HG03095 (cell line): ENCODE measurements at regions not wholly inside any gene's neighbourhood (a gene's known extent, or its start where the extent isn't known, plus 50 kb on each side); places are given as distances from the start of the nearest gene placed in this dataset.
"Not testable (repeated sequence)": the region's sequence is repeated elsewhere in the genome, so short reads cannot be mapped to it uniquely, and the experiment has no call there.

Experiments used
- ATAC-seq: cut with Tn5 transposase; IDR thresholded peaks from one replicate; pipeline ENCODE4 v1.9.1; 2021; ENCODE audit warnings: moderate library complexity; ENCODE audit not compliant: unreplicated experiment

DNA sequence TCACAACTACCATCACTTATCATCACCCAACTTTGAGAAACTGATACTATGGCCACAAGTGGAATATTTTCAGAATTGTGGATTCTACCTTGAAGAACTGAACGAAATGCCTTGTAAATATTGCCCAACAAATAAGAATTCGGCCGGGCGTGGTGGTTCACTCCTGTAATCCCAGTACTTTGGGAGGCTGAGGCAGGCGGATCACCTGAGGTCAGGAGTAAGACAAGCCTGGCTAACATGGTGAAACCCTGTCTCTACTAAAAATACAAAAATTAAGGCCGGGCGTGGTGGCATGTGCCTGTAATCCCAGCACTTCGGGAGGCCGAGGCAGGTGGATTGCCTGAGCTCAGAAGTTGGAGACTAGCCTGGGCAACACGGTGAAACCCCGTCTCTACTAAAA, 862.7 kb downstream of the ZPLD1 start:
- not testable (repeated sequence) for ATAC-seq

DNA sequence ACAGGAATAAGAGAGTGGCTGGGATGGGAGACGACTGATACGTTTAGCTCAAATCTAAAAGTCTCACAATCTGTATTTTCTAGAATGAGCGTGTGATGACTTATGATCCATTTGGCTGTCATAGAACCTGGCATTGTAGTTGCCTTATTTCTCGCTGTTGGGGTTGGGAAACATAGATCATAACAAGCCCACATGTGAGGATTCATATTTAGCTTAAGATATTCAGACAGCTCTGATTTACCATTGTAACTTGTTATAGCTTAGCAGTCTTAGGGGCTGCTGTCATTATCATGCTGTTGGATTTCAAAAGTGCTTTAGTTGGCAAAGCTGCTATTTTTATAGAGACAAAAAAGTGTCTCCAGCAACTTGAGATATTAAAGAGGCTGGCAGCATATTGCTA, 871.3 kb downstream of the ZPLD1 start:
- ATAC-seq, result no peak

DNA sequence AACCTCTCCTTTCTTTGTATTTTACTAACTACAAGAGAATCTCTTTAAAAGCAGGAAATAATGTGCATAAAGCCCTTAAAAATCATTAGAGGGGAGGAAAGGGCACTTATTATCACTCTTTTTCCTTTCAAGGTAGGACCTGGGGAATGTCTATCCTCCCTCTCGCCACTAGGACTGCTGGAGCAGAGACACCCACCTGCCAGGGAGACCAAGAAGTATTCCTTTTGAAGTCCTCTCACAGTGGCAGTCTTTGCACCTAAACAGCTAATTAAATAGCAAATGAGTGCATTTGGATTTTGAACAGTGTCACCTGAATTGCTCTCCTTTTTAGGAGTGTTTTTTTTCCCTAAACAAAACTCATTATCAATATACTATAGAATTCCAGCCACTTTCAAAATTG, 874.1 kb downstream of the ZPLD1 start:
- ATAC-seq, result no peak

DNA sequence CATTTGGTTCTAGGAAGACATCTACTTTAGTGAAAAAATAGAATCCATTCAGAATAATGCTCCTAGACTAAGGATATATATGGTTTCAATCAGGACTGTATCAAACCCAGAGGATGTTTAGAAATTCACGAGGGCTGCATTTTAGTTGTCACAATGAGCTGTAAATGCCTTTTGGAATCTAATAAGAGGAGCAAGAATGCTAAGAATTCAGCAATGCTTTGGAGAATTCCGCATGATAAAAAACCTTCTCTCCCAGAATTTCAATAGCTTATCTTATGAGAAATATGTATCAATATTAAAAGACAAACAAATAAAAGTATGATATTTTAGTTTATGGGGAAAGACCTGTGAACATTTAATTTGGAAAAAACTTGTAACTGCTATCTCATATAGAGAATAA, 885.1 kb downstream of the ZPLD1 start:
- ATAC-seq, result no peak

DNA sequence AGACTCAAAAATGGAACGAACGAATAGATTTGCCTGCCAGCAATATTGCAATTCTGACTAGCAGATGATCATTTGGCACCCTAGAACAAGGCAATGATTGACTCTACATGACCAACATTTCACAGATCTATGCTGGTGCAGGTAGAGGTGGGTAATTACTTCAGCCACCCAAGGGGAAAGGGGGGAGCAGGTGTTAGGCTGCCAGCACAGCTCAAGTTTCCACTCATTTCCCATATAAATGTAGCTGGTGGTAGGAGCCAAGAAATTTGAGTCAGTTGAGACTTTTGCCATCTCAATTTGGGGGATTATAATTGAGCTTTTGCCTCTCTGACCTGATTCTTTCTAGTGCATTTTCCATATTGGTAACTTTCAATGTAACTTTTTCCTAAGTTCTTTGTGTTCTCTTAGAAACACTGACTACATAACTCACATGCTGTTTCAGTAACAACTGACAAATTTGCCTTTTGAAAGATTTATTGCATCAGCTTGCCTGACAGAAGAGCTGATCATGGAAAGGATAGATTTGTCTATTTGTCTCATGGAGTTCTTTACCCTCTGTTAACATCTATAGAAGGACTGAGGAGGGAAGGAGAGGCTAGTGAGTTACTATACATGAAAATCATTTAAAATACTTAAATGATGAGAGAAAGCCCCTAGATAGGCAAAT, 902.5 kb downstream of the ZPLD1 start:
- ATAC-seq, result no peak

DNA sequence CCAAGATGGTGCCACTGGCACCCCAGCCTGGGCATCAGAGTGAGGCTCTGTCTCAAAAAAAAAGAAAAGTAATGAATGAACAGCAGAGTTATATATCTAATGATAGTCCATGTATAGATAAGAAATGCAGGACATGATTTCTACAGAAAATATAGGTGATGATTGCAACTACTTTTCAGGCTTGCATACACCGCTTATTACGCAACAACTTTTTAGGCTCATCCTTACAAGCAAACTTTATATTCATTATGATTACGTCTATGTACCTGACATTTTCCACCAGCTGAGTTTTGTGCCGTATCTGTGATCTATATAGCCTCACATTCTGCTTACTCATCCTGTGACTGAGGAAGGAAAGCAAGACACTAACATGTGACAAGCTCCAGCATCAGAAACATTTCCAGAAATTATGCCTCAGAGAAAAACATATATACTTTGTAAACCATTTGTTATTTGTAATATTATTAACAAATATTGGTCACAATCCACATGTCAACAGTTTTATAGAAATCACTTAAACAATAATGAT, 906.3 kb downstream of the ZPLD1 start:
- ATAC-seq, result no peak

DNA sequence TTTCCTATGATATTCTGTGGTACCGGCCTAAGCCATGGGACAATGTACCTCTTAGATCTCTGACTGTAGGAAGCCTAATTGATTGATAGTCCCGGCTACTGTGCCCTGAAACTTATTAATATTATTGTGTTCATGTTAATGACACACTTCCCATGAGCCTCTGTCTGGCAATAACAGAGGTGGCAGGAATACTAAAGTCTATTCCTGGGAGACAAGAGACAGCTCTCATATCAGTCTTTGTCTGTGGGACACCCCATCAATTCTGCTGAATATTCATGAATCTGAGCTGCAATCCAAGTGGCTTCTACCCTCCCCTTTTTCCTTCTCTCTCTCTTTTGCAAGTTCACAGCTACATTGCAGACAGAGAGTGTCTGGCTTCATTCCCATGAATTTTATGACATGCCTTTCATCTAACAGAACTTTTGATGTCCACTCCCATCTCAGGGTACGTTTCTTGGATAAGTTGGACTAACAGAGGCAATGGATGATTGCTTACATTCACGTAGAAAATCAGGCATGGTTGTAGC, 907.5 kb downstream of the ZPLD1 start:
- no peak for ATAC-seq

DNA sequence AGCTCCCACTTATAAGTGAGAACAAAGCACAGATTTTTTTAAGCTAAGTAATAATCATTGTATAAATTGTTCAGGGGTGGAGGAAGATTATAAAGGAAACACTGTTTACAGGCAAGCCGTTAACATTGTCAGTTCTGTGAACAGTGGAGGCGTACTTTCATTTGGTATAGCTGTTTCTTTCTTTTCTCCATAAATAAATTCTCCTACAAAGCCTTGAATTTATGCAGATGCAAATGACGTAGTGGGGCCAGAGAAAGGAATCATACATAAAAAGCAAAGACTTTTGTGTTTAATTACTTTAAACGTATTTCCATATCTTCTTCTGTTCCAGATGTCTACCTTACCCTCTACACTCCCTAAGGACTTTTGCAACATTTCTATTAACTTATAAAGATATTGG, 914.9 kb downstream of the ZPLD1 start:
- no peak for ATAC-seq

DNA sequence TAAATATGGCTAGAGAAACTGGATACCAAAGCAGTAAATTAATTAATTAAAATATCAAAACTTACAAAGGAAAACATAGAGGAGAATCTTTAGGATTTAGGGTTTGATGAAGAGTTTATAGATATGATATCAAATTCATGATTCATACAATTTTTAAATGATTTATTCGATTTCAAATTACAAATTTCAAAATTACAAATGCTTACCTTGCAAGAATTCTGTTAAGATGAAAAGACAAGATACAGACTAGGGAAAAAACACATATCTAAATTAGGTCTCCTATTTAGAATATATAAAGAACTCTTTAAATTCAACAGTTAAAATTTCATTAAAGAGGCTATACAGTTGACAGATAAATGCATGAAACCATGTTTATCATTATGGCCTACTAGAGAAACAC, 930.7 kb downstream of the ZPLD1 start:
- no peak for ATAC-seq

DNA sequence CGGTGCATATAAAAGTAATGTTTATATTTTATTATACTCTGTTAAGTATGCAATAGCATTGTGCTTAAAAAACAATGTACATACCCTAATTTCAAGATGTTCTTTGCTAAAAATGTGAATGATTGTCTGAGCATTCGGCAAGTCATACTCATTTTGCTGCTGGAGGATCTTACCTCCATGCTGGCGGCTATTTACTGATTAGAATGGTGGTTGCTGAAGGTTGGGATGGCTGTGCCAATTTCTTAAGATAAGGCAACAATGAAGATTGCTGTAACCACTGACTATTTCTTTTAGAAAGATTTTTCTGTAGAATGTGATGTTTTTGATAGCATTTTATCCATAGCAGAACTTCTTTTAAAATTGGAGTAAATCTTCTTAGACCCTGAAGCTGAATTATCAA, 932.7 kb downstream of the ZPLD1 start:
- no peak for ATAC-seq

DNA sequence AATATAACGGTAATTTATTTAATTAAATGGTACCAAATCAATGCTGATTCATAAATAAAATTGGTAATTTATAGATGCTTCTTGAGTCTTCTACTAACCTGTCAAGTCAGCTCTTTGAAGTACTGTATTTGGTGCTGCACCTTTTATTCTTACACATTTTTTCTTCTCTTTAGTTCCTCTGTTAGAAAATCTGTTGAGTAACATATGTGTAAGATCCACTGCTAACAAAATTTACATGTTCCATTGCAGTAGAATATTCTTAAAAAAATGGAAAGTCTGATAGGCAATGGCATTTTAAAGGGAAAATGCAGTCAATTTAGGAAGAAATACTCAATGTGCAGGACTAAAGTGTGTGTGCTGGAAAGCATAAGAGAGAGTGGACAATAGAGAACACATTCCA, 936.6 kb downstream of the ZPLD1 start:
- no peak for ATAC-seq

DNA sequence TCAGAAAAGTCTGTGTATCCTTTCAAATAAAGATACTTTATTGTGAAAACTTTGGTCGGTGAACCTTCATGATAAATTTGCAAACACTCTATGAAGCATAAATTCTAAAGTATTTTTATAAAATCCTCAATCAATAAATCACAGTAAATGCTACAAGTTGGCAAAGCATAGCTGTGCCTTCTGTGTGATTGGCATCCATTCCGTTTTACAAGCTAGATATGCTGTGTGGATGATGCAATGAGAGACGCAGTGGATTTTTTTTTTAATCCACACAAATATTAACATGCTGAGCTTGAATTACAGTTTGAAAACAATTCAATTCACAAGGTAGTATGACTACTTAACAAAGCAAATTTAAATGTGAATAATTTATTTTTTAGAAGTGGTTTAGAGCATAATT, 937.2 kb downstream of the ZPLD1 start:
- ATAC-seq, result no peak

DNA sequence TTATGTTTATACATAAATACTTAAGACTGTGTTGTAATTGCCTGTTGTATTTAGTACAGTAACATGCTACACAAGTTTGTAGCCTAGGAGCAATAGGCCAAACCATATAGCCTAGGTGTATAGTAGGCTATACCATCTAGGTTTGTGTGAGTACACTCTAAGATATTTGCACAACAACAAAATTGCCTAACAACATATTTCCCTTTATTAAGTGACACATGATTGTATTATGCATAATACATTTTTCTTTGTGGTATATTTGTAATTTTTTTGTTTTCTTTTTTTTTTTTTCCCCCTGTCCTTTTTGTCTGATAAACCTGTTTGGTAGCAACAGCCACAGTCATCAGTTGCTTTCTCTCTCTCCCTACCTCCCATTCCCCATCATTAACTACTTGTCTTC, 945.6 kb downstream of the ZPLD1 start:
- no peak for ATAC-seq

DNA sequence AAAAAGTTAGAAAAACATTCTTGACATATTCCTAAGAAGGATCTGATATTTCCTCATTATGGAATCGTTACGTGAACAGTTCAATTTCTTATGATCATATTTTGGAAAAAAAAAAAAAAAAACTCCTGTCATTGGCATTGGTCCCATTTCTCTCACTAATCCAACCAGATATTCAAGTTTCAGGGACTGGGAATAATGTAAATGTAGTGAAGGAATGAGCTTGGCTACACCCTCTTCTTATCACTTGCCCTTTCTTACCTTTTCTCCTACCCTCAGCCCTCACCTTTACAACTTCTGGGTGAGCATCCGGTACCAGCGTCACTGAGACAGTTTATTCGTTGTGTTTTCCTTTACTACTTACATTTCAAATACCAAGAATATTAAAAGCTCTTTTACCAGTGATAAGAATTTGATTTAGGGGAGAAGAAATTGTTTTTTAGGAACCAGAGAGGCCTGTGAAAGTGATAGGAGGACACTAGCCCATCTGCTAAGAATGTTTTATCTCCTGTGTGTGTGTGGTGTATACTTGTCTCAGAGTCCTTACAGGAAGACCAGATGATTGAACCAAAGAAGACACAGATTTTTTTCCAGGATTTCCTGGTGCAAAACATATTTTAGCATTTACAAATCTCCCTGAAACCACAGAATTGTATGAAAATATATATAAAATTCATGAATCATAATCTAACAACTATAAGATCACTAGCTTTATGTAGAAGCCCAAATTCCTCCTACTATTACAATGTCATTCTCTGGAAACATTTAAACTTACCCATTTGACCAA, 946.7 kb downstream of the ZPLD1 start:
- ATAC-seq, result no peak

DNA sequence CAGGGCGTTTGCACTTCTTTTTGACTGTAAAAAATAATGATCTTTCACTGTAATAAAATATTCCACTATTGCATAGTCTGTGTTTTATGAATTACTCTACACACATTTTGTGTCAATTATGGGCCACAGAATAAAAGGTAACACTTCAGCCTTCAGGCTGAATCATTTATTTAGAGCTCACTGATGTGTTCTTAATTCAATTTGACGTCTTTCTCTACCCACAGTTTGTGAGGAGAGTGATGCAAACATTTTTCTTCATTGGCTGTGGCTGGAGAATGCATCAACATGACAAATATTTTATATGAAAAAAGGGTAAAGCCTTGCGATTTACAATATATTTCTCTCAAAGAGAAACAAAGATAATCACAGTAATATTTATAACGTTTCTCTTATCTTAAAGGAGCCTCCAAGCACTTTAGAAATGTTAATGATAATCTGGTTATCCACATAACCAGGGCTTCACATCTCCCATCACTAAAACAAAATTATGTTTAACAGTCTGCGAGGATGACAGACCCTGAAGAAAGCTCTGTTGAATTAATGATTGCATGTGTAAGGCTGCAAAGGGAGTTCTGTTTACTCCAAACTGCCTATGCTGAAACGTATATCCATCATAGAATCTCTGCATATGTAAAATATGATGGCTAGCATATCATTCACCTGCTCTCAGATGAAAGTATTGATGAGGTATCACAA, 951.3 kb downstream of the ZPLD1 start:
- no peak for ATAC-seq

DNA sequence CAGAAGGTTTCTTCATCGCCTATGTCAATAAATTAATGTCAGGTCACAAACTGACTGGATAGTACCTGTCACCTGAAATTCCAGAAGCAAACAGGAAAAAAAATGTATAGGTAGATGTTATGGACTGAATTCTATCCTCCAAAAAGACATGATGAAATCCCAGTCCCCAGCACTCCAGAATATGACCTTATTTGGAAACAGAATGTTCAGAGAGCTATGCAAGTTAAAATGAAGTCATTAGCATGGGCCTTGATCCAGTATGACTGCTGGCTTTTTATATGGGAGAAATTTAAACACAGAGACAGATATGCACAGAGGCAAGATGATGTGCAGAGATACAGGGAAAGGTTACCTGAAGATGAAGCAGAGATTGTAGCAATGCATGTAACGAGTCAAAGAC, 953.4 kb downstream of the ZPLD1 start:
- ATAC-seq, result no peak

DNA sequence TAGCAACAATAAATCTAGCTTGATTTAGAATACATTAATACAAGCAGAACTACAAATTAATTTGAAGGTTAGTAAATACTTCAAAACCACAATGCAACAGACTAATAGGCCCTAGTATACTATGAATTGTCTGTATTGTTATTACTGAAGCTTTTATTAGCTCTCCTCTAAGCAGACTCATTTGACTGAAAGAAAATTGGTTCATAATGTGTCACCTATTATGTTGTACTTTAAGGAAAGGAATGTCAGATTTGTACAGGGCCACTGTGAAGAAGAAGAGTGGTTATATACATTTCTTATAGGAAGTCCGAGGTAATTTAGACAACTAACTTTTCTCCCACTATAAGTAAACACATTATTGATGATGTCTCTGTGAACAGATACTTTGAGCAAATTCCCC, 954.5 kb downstream of the ZPLD1 start:
- no peak for ATAC-seq

DNA sequence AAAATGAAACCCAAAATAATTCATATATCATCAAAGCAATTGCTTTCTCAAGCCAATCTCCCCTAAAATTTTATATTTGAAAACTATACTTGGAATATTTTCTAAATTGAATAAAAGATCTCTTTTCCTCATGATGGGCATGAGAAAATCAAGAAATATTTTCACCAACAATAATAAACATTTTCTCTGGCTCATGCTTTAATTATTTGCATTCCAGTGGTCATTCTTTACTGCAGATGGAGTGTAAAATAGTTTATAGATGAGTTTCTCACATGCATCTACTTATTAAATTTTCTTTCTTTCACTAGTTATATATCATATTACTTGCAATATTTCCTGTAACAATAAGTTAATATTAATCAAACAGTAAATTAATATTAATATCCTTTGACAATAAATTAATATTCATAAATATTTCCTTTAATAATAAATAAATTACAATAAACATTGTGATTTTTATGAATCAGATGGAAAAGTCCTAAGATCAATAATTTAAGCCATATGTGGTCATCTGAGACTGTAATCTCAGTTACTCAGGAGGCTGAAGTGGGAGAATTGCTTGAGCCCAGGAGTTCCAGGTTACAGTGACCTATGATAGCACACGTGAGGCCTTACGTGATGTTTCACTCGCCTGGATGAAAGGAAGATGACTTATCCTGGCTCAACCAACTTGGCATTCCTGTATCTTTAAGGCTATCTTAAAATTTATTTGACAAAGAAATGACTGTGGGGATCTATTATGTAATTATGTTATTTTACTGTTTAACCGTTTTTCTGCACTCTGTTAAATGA, 958.8 kb downstream of the ZPLD1 start:
- no peak for ATAC-seq

DNA sequence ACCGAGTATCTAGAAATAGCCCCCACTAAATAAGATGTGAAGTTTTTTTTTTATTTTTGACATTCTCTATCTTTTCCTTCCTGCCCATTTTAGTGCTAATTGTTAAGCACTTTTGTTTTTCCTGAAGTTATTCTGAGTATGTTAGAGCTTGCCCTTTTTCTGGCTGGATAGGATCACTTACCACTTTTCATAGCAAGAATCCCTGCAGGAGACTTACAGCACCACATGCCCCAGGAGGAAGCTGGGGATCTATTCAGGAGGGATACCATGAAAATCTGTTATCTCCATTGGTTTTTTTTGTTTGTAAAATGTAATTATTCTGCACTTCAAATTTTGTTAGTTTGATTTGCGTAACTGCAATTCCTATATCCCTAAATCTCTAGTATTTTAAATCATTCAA, 968.4 kb downstream of the ZPLD1 start:
- ATAC-seq, result no peak

DNA sequence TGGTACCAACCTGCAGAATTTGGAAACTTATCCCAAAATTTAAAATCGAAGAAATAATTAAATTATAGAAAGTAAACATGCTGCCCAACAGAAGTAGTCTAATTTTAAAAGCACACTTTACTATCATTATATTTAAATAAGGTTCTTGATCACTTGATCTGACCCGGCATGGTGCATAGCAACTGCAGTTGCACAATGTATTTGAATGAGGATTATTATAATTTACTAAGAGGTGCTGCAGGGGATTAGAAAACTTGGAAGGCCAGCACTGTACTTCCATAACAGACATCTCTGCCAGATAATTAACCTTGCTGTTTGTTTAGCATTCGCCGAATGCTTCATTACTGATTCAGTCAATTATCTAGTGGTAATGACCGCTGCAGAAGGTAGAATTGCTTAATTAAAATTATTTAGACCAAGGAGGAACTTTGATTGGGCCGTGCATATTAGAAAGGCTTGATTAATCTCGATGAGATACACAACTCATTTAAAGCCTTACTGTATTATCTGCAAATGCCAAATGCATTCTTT, 971.6 kb downstream of the ZPLD1 start:
- no peak for ATAC-seq

DNA sequence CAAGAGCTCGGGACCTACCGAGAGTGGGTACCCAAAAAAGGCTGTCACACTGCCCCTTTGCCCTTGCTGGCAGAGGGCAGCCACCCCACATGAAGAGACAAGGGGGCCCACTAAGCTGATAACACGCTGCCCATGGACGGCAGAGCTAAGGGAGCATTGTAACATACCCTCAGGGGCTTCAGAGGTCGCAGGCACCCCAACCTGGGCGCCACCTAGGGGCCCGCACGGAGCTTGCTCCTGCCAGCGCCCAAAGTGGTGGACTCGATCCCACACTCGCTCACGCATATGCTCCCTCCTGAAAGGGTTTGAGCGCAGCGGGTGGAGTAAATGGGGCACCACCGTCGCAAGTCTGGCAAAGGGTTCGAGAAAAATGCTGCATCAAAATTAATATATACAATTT, 975.4 kb downstream of the ZPLD1 start:
- ATAC-seq, result no peak
